ENCODE measurements at regions not wholly inside any gene's neighbourhood (a gene's known extent, or its start where the extent isn't known, plus 50 kb on each side); places are given as distances from the start of the nearest gene placed in this dataset.

- TF ChIP-seq CTCF (IDR thresholded peaks at IDR 0.05; ENCODE audit: borderline replicate concordance, control extremely low read depth, extremely low read depth, insufficient read depth, missing control alignments), result no peak
- no peak for DNase-seq (ENCODE audit: low spot score)
- in situ Hi-C loops (cut with MboI; ENCODE audit: low sequenced_read_pairs, unreplicated experiment), result no loop called here
These were observed 167.4 kb upstream of the RREB1 start for GRCh38 chr6:6940031-6941025.

- no peak for TF ChIP-seq CTCF (IDR thresholded peaks at IDR 0.05; ENCODE audit: borderline replicate concordance, control extremely low read depth, extremely low read depth, insufficient read depth, missing control alignments)
- no peak for DNase-seq (ENCODE audit: low spot score)
- in situ Hi-C loops (cut with MboI; ENCODE audit: low sequenced_read_pairs, unreplicated experiment), result no loop called here
These were observed 166.6 kb upstream of the RREB1 start for GRCh38 chr6:6941201-6941600.

- no peak for DNase-seq (ENCODE audit: low spot score)
- TF ChIP-seq CTCF (IDR thresholded peaks at IDR 0.05; ENCODE audit: borderline replicate concordance, control extremely low read depth, extremely low read depth, insufficient read depth, missing control alignments), result no peak
- in situ Hi-C loops (cut with MboI; ENCODE audit: low sequenced_read_pairs, unreplicated experiment), result no loop called here
These were observed 165.7 kb upstream of the RREB1 start for GRCh38 chr6:6942091-6942490.

GRCh38 chr6:6942831-6943230 is 164.9 kb upstream of the RREB1 start:
- no peak for TF ChIP-seq CTCF (IDR thresholded peaks at IDR 0.05; ENCODE audit: borderline replicate concordance, control extremely low read depth, extremely low read depth, insufficient read depth, missing control alignments)
- in situ Hi-C loops (cut with MboI; ENCODE audit: low sequenced_read_pairs, unreplicated experiment), result no loop called here
- DNase-seq (ENCODE audit: low spot score), result peak; percentile 56

DNA sequence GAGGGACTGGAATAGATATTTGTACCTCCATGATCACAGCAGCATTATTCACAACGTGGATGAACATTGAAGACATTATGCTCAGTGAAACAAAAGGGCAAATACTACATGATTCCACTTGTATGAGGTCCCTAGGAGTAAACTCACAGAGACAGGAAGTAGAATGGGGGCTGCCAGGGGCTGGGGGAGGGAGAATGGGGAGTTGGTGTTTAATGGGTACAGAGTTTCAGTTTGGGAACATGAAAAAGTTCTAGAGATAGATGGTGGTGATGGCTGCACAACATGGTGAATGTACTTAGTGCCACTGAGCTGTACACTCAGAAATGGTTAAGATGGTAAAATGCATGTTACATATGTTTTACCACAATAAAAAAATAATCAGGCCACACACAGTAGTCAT is 164.3 kb upstream of the RREB1 start:
- in situ Hi-C loops (cut with MboI; ENCODE audit: low sequenced_read_pairs, unreplicated experiment), result no loop called here
- TF ChIP-seq CTCF (IDR thresholded peaks at IDR 0.05; ENCODE audit: borderline replicate concordance, control extremely low read depth, extremely low read depth, insufficient read depth, missing control alignments), result no peak
- DNase-seq (ENCODE audit: low spot score), result no peak

GRCh38 chr6:6946206-6947155 is 161.3 kb upstream of the RREB1 start:
- no peak for TF ChIP-seq CTCF (IDR thresholded peaks at IDR 0.05; ENCODE audit: borderline replicate concordance, control extremely low read depth, extremely low read depth, insufficient read depth, missing control alignments)
- in situ Hi-C loops (cut with MboI; ENCODE audit: low sequenced_read_pairs, unreplicated experiment), result no loop called here
- DNase-seq (ENCODE audit: low spot score), result no peak

All from GM13976 (cell line).